HepG2 (cell line): ENCODE measurements at regions not wholly inside any gene's neighbourhood (a gene's known extent, or its start where the extent isn't known, plus 50 kb on each side); places are given as distances from the start of the nearest gene placed in this dataset.

Experiments used
- ATAC-seq: fragments of 200-7000 bp; cut with Tn5 transposase; 3 replicates; pipeline ENCODE4 v1.9.1; 2020; ENCODE audit warnings: mild to moderate bottlenecking, moderate library complexity
- BruUV-seq: library from RNA; stranded (reverse); fragments of 400-500 nt; replicated peaks from 2 replicates; lab custom pipeline; 2021; lab: Mats Ljungman, UMichigan
- CTCF ChIA-PET: fragments of 300-600 bp; formaldehyde crosslinking; extraction: SDS; loops from one replicate; lab custom pipeline; 2021; ENCODE audit warnings: low total read pairs, inconsistent platforms, low intra/inter-chr PET ratio; lab: Yijun Ruan, JAX
- POLR2A ChIA-PET: fragments of 350-600 bp; sonication (Branson Sonifier 250); formaldehyde crosslinking; loops from one replicate; lab custom pipeline; 2020; ENCODE audit warnings: antibody characterized with exemption, inconsistent platforms; lab: Yijun Ruan, JAX
- DNase-seq: peaks from one replicate; pipeline ENCODE4 v3.0.0-alpha.2; 2015; ENCODE audit warnings: low spot score
- FAIRE-seq: peaks from 3 replicates; lab custom pipeline; 2011; peaks lifted over from hg19 to GRCh38; lab: Jason Lieb, UNC
- H2AFZ ChIP-seq: one replicate; pipeline ENCODE4 v1.6.1; 2011; ENCODE audit warnings: low read length, inconsistent platforms
- H3K27ac ChIP-seq: fragments of 300-600 bp; 3 replicates; pipeline ENCODE4 v1.8.0; 2011; ENCODE audit warnings: mixed run types, mild to moderate bottlenecking, mixed read lengths, low read length, inconsistent platforms; ENCODE audit not compliant: insufficient read depth; ENCODE audit errors: extremely low read length
- H3K27me3 ChIP-seq, 2 experiments: fragments of 200-600 bp in 1 of 2; 2 replicates in 1 of 2; 3 replicates in 1 of 2; pipeline versions ENCODE4 v1.6.0 to v1.8.0; 2011; ENCODE audit warnings: low read length in 2 of 2, mild to moderate bottlenecking in 2 of 2, moderate library complexity in 2 of 2, inconsistent platforms in 1 of 2; ENCODE audit not compliant: insufficient read depth in 2 of 2, control insufficient read depth in 1 of 2
- H3K36me3 ChIP-seq, 2 experiments: fragments of 200-600 bp in 1 of 2; replicated peaks in 1 of 2; 2 replicates in 1 of 2; 3 replicates in 1 of 2; pipeline versions ENCODE4 v1.5.1 to v1.8.0; 2011; ENCODE audit warnings: low read length in 2 of 2, inconsistent platforms in 1 of 2; ENCODE audit not compliant: insufficient read depth in 2 of 2, control insufficient read depth in 1 of 2
- H3K4me1 ChIP-seq: 2 replicates; pipeline ENCODE4 v1.5.1; 2012; ENCODE audit warnings: low read length, inconsistent platforms; ENCODE audit not compliant: insufficient read depth
- H3K4me2 ChIP-seq: 2 replicates; pipeline ENCODE4 v1.6.0; 2011; ENCODE audit warnings: low read depth, low read length, inconsistent platforms
- H3K4me3 ChIP-seq, 3 experiments: fragments of 200-600 bp in 1 of 3; sonication (generic), shearing (Covaris generic) in 1 of 3; replicated peaks in 1 of 3; 2 replicates each; pipeline ENCODE4 v1.5.1; 2011 to 2016; ENCODE audit warnings: low read length in 3 of 3, inconsistent platforms in 2 of 3, low read depth in 2 of 3, mild to moderate bottlenecking in 2 of 3, control low read depth in 1 of 3, mixed read lengths in 1 of 3; ENCODE audit not compliant: insufficient read depth in 1 of 3
- H3K79me2 ChIP-seq: one replicate; pipeline ENCODE4 v1.6.1; 2011; ENCODE audit warnings: low read length, inconsistent platforms; ENCODE audit not compliant: insufficient read depth
- H3K9ac ChIP-seq: 2 replicates; pipeline ENCODE4 v1.6.0; 2011; ENCODE audit warnings: mild to moderate bottlenecking, low read depth, low read length, inconsistent platforms; ENCODE audit not compliant: insufficient read depth
- H3K9me3 ChIP-seq: 2 replicates; pipeline ENCODE4 v1.5.1; 2012; ENCODE audit warnings: mild to moderate bottlenecking, low read length
- H4K20me1 ChIP-seq: 2 replicates; pipeline ENCODE4 v1.6.0; 2011; ENCODE audit warnings: inconsistent platforms, mild to moderate bottlenecking, low read length, moderate library complexity; ENCODE audit not compliant: insufficient read depth
- AKAP8 ChIP-seq: sonication (generic); formaldehyde crosslinking; IDR thresholded peaks from 2 replicates; pipeline ENCODE4 v1.5.1; 2020; ENCODE audit warnings: mild to moderate bottlenecking, missing genetic modification reagents
- GFI1 ChIP-seq: sonication (generic); formaldehyde crosslinking; IDR thresholded peaks from 2 replicates; pipeline ENCODE4 v1.5.0; 2020; ENCODE audit warnings: missing genetic modification reagents, mild to moderate bottlenecking, borderline replicate concordance
- JDP2 ChIP-seq: sonication (generic); formaldehyde crosslinking; IDR thresholded peaks from 2 replicates; pipeline ENCODE4 v1.8.1; 2022; ENCODE audit warnings: missing genetic modification reagents, borderline replicate concordance
- NCOA5 ChIP-seq: sonication (generic); formaldehyde crosslinking; IDR thresholded peaks from 2 replicates; pipeline ENCODE4 v1.4.0; 2020; ENCODE audit warnings: missing genetic modification reagents
- NFIB ChIP-seq: sonication (generic); formaldehyde crosslinking; IDR thresholded peaks from 2 replicates; pipeline ENCODE4 v1.9.0; 2021; ENCODE audit warnings: missing genetic modification reagents, mild to moderate bottlenecking, borderline replicate concordance
- SP1 ChIP-seq, 2 experiments: fragments of 450-650 bp in 1 of 2; sonication (generic) in 1 of 2; formaldehyde crosslinking in 1 of 2; IDR thresholded peaks; 2 replicates each; pipeline versions ENCODE4 v1.4.0 to v1.6.1; 2016 to 2020; ENCODE audit warnings: missing genetic modification reagents in 1 of 2
- TERF1 ChIP-seq: sonication (generic); formaldehyde crosslinking; IDR thresholded peaks from 2 replicates; pipeline ENCODE4 v1.8.0; 2022; ENCODE audit warnings: mild to moderate bottlenecking, missing genetic modification reagents, moderate library complexity
- TRIM24 ChIP-seq: sonication (generic); formaldehyde crosslinking; IDR thresholded peaks from 2 replicates; pipeline ENCODE4 v1.8.0; 2022; ENCODE audit warnings: mild to moderate bottlenecking, missing genetic modification reagents
- ZNF468 ChIP-seq: sonication (generic); formaldehyde crosslinking; IDR thresholded peaks from 2 replicates; pipeline ENCODE4 v1.8.0; 2022; ENCODE audit warnings: mild to moderate bottlenecking, moderate library complexity, missing genetic modification reagents
- in situ Hi-C: cut with HindIII; loops from 2 replicates; pipeline ENCODE4 v1.10.0; 2017; ENCODE audit warnings: low pct_unique_long_range_greater_than_20kb; ENCODE audit not compliant: extremely low pct_ligation_motif_present
- intact Hi-C: fragments of 100-400 bp; cut with micrococcal nuclease; formaldehyde crosslinking; loops from one replicate; pipeline ENCODE4 v1.10.0; 2022; ENCODE audit not compliant: unreplicated experiment
- TF ChIP-seq, protein P1 (sequence below): sonication (generic); formaldehyde crosslinking; IDR thresholded peaks from 2 replicates; pipeline ENCODE4 v1.5.1; 2020; ENCODE audit warnings: mild to moderate bottlenecking, missing genetic modification reagents

GRCh38 chr4:83712890-83713289 is 177.0 kb downstream of the GPAT3 start:
- CTCF ChIA-PET, result no interaction called here
- Histone ChIP-seq H2AFZ (no peak overlapping the region), H3K9ac (no peak overlapping the region), H3K27me3 (no peaks in the 10 kb centered on the region), H3K9me3 (no peaks in the 10 kb centered on the region), H3K79me2 (no peaks in the 10 kb centered on the region), H3K4me2 (no peak overlapping the region), H3K27ac (no peak overlapping the region), H4K20me1 (no peaks in the 10 kb centered on the region)
- no TSS peak for BruUV-seq
- POLR2A ChIA-PET, result no interaction called here
- no peak for FAIRE-seq
- DNase-seq, result no peak
- in situ Hi-C loops, result no loop called here
- no peak for TF ChIP-seq SP1 (IDR thresholded peaks at IDR 0.05)
- no peak for TF ChIP-seq SP1 (CRISPR knock-in tag; IDR thresholded peaks at IDR 0.05)
- TF ChIP-seq AKAP8 (CRISPR knock-in tag), result no peak
- TF ChIP-seq GFI1, result no peak
- no peak for TF ChIP-seq NCOA5 (CRISPR knock-in tag)
- TF ChIP-seq TERF1 (CRISPR knock-in tag), result no peak
- TF ChIP-seq TRIM24, result no peak
- TF ChIP-seq, protein P1, sequence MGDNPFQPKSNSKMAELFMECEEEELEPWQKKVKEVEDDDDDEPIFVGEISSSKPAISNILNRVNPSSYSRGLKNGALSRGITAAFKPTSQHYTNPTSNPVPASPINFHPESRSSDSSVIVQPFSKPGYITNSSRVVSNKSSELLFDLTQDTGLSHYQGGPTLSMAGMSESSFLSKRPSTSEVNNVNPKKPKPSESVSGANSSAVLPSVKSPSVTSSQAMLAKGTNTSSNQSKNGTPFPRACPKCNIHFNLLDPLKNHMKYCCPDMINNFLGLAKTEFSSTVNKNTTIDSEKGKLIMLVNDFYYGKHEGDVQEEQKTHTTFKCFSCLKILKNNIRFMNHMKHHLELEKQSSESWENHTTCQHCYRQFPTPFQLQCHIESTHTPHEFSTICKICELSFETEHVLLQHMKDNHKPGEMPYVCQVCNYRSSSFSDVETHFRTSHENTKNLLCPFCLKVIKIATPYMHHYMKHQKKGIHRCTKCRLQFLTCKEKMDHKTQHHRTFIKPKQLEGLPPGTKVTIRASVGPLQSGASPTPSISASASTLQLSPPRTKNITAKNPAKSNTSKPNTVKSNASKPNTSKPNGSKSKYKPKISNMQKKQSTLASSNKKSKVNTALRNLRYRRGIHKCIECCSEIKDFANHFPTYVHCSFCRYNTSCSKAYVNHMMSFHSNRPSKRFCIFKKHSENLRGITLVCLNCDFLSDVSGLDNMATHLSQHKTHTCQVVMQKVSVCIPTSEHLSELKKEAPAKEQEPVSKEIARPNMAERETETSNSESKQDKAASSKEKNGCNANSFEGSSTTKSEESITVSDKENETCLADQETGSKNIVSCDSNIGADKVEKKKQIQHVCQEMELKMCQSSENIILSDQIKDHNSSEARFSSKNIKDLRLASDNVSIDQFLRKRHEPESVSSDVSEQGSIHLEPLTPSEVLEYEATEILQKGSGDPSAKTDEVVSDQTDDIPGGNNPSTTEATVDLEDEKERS (CRISPR knock-in tag), result no peak
- TF ChIP-seq NFIB (CRISPR knock-in tag), result no peak
- TF ChIP-seq JDP2 (CRISPR knock-in tag), result no peak
- TF ChIP-seq ZNF468, result no peak
- TF ChIP-seq, all 625 proteins: peak for 0
- intact Hi-C loops, result no loop called here
- H3K4me3 ChIP-seq, result no peak overlapping the region
- H3K4me1 ChIP-seq, result peaks cover 6% of the 10 kb centered on the region; the same call in 1 of the 2 replicates
- no peak for ATAC-seq
- no peaks in the 10 kb centered on the region for H3K36me3 ChIP-seq
